LNCAP (cell line): ENCODE measurements at regions not wholly inside any gene's neighbourhood (a gene's known extent, or its start where the extent isn't known, plus 50 kb on each side); places are given as distances from the start of the nearest gene placed in this dataset.

Source experiments
- CTCF ChIP-seq: fragments of 450-650 bp; IDR thresholded peaks from 2 replicates; pipeline ENCODE4 v1.5.1; 2017; ENCODE audit warnings: mild to moderate bottlenecking

- no peak for TF ChIP-seq CTCF
Measured at GRCh38 chr6:99185525-99185924, 163.9 kb downstream of the FAXC start.

- no peak for TF ChIP-seq CTCF
Measured at GRCh38 chr6:99184696-99185095, 164.8 kb downstream of the FAXC start.

GRCh38 chr6:99183066-99183465, 166.4 kb downstream of the FAXC start:
- no peak for TF ChIP-seq CTCF

GRCh38 chr6:99181174-99181573, 168.3 kb downstream of the FAXC start:
- no peak for TF ChIP-seq CTCF

GRCh38 chr6:99178168-99178567, 171.3 kb downstream of the FAXC start:
- TF ChIP-seq CTCF = no peak

GRCh38 chr6:99177736-99178135, 171.7 kb downstream of the FAXC start:
- no peak for TF ChIP-seq CTCF

GRCh38 chr6:99165838-99166237, 183.6 kb downstream of the FAXC start:
- no peak for TF ChIP-seq CTCF

GRCh38 chr6:99152347-99152643, 197.2 kb downstream of the FAXC start:
- 0 out of 2 replicates have a peak, but pooled peaks have one; percentile 0 for TF ChIP-seq CTCF
